ENCODE measurements at regions not wholly inside any gene's neighbourhood (a gene's known extent, or its start where the extent isn't known, plus 50 kb on each side); places are given as distances from the start of the nearest gene placed in this dataset.
"Not testable (repeated sequence)": the region's sequence is repeated elsewhere in the genome, so short reads cannot be mapped to it uniquely, and the experiment has no call there.

DNA sequence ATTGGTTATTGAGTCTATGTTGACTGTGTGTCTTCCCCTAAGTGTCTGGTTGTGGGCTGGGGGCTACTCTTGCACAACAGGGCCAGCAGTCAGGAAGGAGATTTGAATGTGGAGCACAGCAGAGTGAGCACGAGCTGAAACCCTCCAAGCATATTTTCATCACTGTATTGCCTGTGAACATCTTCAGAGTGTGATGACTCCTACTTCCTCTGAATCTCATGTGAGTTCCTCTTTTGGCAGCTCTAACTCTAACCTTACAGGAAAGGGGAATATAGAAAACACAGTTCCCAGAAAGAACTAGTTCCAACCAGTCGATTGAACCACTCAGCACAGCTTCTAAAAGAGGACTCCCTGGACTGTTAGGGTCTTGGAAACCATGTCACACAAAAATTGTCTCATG, 211.6 kb downstream of the RAP2B start:
- no peak for ATAC-seq

DNA sequence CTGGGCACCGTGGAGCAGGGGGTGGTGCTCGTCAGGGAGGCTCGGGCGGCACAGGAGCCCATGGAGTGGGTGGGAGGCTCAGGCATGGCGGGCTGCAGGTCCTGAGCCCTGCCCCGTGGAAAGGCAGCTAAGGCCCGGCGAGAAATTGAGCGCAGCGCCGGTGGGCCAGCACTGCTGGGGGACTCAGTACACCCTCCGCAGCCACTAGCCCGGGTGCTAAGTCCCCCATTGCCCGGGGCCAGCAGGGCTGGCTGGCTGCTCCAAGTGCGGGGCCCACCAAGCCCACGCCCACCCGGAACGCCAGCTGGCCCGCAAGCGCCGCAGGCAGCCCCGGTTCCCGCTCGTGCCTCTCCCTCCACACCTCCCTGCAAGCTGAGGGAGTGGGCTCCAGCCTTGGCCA, 216.3 kb downstream of the RAP2B start:
- ATAC-seq, result not testable (repeated sequence)

- ATAC-seq, result no peak
These were observed 217.5 kb downstream of the RAP2B start for GRCh38 chr3:153379516-153379915.

GRCh38 chr3:153385343-153385742, 223.3 kb downstream of the RAP2B start:
- ATAC-seq, result no peak

DNA sequence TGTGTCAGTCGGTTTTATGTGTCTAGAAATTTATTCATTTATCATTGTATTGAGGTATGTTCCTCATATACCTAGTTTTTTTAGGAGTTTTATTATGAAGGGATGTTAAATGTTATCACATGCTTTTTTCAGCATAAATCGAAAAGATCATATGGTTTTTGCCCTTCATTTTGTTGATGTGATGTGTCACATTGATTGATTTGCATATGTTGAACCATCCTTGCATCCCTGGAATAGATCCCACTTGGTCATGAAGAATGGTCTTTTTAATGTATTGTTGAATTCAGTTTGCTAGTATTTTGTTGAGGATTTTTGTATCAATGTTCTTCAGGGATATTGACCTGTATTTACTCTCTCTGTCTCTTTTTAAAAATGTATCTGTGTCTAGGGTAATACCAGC, 230.3 kb downstream of the RAP2B start:
- no peak for ATAC-seq

DNA sequence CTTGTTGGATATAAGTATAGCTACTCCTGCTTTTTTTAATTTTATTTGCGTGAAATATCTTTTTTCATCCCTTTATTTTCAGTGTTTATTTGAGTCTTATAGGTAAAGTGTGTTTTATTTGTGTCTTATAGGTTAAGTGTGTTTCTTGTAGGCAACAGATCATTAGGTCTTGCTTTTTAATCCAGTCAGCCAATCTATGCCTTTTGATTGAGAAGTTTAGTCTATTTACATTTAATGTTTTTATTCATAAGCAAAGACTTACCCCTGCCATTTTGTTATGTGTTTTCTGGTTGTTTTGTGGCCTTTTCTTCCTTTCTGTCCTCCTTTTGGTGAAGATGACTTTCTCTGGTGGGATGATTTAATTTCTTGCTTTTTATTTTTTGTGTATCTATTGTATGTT, 232.0 kb downstream of the RAP2B start:
- no peak for ATAC-seq

DNA sequence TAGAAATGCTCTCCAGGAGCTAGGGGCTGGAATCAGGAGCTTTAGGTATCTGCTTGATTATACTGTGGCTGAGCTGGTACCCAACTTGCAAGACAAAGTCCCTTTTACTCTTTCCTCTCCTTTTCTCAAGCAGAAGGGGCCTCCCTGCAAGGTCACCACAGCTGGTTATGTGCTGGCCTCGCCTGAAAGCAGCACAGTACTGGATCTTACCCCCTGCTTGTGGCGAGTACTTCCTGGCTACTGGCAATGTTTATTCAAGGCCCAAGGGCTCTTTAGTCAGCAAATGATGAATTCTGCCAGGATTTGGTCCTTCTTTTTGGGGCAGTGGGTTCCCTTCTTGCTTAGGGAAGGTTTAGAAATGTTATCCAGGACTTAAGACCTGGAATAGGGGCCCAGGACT, 234.6 kb downstream of the RAP2B start:
- no peak for ATAC-seq

GRCh38 chr3:153397794-153398193, 235.8 kb downstream of the RAP2B start:
- ATAC-seq, result no peak

DNA sequence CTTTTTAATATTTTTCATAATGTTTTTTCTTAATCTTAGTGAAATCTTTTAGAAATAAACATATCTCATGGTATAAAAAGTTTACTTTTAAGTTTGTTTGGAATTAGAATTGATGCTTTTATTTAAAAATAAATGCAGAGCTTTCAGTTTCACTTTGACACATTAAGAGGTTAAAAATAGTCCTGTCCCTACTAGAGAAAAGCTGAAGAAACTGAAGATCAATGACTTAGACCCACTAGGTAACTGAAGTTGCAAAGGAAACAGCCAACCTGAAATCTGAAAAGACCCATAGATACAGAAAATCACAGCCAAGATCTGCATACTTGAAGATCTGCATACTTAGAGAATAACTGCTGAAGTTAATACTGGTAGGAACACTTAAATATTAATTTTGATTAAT, 237.6 kb downstream of the RAP2B start:
- ATAC-seq, result peak in 1 of 2 donors; percentile 10

DNA sequence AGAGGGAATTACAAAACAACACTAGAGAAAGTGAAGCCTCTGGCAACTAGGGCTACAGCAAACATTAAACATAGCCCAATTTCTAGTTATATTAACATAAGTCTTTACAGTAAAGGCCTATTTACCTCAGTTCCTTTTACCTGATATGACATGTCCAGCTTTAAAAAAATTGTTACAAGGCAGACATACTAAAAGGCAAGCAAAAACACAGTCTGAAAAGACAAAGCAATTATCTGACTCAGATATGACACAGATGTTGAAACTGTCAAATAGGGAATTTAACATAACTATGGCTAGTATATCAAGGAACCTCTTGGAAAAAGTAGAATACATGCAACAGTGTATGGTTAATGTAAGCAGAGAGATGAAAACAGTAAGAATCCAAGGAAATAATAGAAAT, 238.6 kb downstream of the RAP2B start:
- no peak for ATAC-seq

DNA sequence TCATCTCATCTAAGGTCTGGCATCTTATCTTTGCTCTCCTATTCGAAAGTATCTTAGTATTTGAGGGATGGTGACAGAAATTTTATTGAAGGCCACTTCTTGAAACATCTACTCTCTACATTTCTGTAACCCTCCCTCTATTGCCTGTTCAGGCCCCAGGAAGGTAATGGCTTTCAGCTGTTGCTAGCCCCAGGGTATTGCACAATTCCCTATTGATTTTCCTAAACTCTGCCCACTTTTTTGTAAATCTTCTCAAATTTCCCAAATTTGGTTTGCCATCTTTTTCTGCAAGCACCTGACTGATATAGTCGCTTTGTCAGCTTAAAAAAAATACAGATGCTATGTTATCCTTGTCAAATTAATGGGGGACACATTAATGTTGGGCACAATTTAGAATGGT, 242.1 kb downstream of the RAP2B start:
- ATAC-seq, result no peak

DNA sequence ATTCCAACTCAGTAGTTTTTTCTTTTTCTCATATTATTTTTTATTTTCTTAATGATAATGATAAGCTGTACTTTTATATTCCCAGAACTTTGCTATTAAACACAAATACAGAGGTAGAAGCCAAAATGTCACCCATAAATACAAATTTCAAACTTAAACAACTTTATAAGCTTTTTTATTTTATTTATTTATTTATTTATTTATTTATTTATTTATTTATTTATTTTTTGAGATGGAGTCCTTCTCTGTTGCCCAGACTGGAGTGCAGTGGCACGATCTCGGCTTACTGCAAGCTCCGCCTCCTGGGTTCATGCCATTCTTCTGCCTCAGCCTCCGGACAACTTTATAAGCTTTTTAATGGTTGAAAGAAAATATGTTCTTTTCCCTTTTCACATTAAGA, 243.3 kb downstream of the RAP2B start:
- not testable (repeated sequence) for ATAC-seq

DNA sequence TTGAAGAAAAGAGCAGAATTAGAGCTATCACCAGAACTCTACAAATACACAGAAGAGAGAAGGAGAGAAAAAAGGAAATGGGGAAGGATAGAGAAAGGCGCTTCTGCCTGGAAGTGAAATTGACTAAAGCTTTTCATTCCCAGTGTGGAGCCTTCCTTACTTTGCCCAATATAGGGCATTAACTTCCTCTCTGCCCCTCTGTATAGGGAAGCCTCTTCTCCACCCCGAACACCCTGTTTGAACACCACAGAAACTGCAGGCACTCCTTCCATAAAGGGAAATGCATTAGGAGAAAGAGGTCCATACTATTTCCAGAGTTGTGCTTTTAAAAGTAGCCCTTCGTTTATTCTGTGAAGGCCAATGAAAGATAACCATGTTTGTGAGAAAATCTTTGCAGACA, 248.5 kb downstream of the RAP2B start:
- ATAC-seq, result no peak

GRCh38 chr3:153414982-153415381, 253.0 kb downstream of the RAP2B start:
- no peak for ATAC-seq

DNA sequence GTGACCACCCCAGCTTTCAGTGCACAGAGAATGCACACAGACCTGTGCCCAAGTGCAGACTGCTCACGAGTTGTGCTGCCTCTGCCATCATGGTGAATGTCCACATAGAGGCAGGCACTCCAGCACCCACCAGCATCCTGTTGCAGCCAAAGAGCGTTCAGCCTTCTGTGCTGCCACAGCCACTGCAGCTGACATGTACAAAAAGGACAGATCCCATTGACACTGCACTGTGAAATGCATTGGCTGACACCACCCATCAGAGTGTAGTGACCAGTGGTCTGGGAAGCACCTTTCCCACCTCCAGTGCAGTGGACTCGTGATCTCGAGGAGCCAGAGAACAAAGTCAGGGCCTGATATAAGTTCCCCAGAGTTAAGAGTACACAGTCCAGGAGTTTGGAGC, 260.3 kb downstream of the RAP2B start:
- ATAC-seq, result no peak

- ATAC-seq, result not testable (repeated sequence)
These were observed 261.8 kb downstream of the RAP2B start for GRCh38 chr3:153423820-153424219.

GRCh38 chr3:153426344-153426743, 264.3 kb downstream of the RAP2B start:
- ATAC-seq, result no peak

GRCh38 chr3:153426803-153427202, 264.8 kb downstream of the RAP2B start:
- no peak for ATAC-seq

DNA sequence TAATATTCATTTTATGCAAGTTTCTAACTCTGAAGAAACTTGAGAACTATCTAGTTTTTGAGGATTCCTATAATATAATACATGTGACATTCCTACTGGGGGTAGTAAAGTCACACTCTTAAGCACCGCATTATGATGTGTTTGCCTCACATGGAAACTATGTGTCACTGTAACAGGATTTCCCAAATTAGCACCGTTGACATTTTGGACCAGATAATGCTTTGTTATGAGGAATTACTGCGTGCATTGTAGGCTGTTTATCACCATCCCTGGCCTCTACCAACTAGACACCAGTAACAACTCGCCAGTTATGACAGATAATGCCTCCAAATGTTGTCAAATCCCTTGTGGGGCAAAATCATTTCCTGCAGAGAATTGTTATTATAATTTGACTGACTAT, 267.8 kb downstream of the RAP2B start:
- ATAC-seq, result no peak

GRCh38 chr3:153431076-153431475, 269.1 kb downstream of the RAP2B start:
- no peak for ATAC-seq

DNA sequence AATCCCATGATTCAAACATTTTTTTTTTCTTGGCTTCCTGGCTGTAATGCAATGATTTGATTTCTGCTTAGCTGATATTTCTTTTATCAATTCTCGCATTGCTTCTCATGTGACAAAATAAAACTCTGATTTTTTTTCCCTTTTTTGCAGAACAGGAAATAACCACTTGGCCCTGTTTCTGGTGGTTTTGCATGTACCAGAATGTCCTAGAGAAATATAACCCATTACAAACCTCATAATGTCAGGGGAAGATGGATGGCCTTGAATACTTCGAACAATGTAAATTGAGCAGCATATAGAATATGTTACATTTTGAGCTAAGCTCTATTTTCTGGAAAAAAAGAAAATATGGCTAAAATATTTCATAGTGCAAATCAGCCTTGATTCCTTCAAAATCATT, 275.6 kb downstream of the RAP2B start:
- ATAC-seq, result no peak

DNA sequence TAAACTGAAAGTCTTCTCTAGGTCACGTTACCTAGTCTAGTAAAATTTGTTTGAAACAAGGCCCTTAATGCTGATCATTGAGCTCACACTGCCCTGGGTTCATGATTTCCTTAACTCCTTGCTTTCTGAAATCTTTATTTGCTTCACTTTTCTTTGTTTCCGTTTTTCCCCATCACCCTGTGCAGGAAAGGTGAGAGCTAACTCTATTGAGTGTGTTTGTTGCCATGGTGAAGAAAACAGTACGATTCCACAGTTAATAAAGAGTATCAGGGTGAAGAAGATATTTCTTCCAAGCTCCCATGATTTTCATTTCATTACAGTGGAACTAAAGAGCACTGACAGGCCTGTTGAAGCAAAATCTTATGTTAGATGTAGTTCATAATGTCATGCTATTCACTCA, 276.2 kb downstream of the RAP2B start:
- no peak for ATAC-seq

GRCh38 chr3:153439780-153440179, 277.8 kb downstream of the RAP2B start:
- no peak for ATAC-seq

DNA sequence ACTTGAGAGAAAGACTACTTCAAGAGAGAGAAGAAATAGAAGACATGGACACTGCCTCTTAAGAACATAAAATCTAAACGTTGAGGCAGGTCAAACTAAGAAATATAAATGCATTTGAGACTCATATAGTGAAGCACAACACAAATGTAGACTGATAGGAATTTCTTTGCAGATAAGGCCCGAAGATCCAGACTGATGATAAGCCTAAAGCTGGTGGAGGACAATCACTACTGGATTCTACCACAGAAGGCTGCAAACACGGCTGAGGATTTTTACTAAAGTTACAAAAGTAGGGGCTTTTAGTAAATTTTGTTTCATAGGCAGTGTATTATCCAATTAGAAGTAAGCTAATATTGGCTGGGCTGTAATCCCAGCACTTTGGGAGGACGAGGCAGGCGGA, 278.3 kb downstream of the RAP2B start:
- no peak for ATAC-seq

- ATAC-seq, result no peak
These were observed 280.4 kb downstream of the RAP2B start for GRCh38 chr3:153442386-153442785.

All from activated CD4-positive, CD25-positive, alpha-beta regulatory T cell treated with anti-CD3 and anti-CD28 coated beads, Interleukin-2, amount 50 U/mL, for 24 hours (primary cell).